ENCODE measurements at regions not wholly inside any gene's neighbourhood (a gene's known extent, or its start where the extent isn't known, plus 50 kb on each side); places are given as distances from the start of the nearest gene placed in this dataset.

DNA sequence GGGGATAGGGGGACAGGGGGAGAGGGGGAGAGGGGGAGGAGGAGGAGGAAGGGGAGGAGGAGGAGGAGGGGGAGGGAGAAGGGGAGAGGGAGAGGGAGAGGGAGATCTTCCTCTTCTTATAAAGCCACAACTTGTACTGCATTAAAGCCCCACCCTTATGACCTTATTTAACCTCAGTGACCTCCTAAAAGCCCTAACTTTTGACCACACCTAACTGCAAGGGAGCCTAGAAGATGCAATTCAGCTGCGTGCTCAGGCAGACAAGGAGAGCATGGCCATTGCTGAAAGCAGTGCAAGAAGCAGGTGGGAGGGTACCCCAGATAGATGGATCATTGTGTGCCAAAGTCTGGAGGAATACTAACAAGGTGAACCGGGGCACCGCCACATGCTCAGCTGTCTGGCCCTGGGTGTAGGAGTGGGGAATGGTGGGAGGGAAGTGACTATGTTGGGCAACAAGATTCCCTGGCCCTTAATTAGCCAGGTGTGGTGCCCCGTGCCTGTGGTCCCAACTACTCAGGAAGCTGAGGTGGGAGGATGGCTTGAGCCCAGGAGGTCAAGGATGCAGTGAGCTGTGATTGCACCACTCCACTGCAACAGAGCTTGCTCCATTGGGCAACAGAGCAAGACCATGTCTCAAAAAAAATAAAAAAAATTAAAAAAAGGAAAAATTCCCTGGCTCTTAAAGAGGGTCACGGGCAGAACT, 125.4 kb upstream of the BOD1 start:
- H4K20me1 ChIP-seq (ENCODE audit: insufficient read depth, low read length), result no peaks in the 10 kb centered on the region
- no peak overlapping the region for H3K27ac ChIP-seq (ENCODE audit: extremely low read length, insufficient read depth, low read length)
- no peaks in the 10 kb centered on the region for H3K79me2 ChIP-seq (ENCODE audit: insufficient read depth, low read length)
- no peaks in the 10 kb centered on the region for H3K9me3 ChIP-seq (ENCODE audit: low read length)
- H3K27me3 ChIP-seq (ENCODE audit: control insufficient read depth in 1 of 2, insufficient read depth in 2 of 2, low read length in 2 of 2), result no peaks in the 10 kb centered on the region
- TF ChIP-seq, protein P1, sequence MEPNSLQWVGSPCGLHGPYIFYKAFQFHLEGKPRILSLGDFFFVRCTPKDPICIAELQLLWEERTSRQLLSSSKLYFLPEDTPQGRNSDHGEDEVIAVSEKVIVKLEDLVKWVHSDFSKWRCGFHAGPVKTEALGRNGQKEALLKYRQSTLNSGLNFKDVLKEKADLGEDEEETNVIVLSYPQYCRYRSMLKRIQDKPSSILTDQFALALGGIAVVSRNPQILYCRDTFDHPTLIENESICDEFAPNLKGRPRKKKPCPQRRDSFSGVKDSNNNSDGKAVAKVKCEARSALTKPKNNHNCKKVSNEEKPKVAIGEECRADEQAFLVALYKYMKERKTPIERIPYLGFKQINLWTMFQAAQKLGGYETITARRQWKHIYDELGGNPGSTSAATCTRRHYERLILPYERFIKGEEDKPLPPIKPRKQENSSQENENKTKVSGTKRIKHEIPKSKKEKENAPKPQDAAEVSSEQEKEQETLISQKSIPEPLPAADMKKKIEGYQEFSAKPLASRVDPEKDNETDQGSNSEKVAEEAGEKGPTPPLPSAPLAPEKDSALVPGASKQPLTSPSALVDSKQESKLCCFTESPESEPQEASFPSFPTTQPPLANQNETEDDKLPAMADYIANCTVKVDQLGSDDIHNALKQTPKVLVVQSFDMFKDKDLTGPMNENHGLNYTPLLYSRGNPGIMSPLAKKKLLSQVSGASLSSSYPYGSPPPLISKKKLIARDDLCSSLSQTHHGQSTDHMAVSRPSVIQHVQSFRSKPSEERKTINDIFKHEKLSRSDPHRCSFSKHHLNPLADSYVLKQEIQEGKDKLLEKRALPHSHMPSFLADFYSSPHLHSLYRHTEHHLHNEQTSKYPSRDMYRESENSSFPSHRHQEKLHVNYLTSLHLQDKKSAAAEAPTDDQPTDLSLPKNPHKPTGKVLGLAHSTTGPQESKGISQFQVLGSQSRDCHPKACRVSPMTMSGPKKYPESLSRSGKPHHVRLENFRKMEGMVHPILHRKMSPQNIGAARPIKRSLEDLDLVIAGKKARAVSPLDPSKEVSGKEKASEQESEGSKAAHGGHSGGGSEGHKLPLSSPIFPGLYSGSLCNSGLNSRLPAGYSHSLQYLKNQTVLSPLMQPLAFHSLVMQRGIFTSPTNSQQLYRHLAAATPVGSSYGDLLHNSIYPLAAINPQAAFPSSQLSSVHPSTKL (CRISPR knock-in tag; IDR thresholded peaks at IDR 0.05), result peak; percentile 30; the same call in 1 of the 2 replicates
- TF ChIP-seq RARA (CRISPR knock-in tag; IDR thresholded peaks at IDR 0.05) (0 out of 2 replicates have a peak, but pooled peaks have one; percentile 41), NR2C2 (CRISPR knock-in tag; IDR thresholded peaks at IDR 0.05; ENCODE audit: borderline replicate concordance) (peak; percentile 47; the same call in 1 of the 2 replicates), PCBP2 (optimal IDR thresholded peaks at IDR 0.05; ENCODE audit: low read depth, low read length, poor library complexity, severe bottlenecking) (peak; percentile 71), NR2F6 (IDR thresholded peaks at IDR 0.05) (peak; percentile 41; the same call in 1 of the 2 replicates), NR2F6 (CRISPR knock-in tag; IDR thresholded peaks at IDR 0.05) (peak; percentile 68; the same call in 1 of the 2 replicates), ZNF430 (CRISPR knock-in tag; IDR thresholded peaks at IDR 0.05) (no peak), HNF4A (CRISPR knock-in tag; IDR thresholded peaks at IDR 0.05) (peak; percentile 54), SALL1 (CRISPR knock-in tag; IDR thresholded peaks at IDR 0.05) (peak; percentile 30; the same call in 1 of the 2 replicates), HNRNPK (IDR thresholded peaks at IDR 0.05; ENCODE audit: low read depth, low read length, poor library complexity, severe bottlenecking) (peak; percentile 45), NR2F1 (CRISPR knock-in tag; IDR thresholded peaks at IDR 0.05) (0 out of 4 replicates have a peak, but pooled peaks of 1 of the 2 experiments have one; percentile 29), GATAD2A (CRISPR knock-in tag; IDR thresholded peaks at IDR 0.05) (0 out of 2 replicates have a peak, but pooled peaks have one; percentile 37), ZBTB3 (CRISPR knock-in tag; IDR thresholded peaks at IDR 0.05; ENCODE audit: borderline replicate concordance, low read depth) (0 out of 2 replicates have a peak, but pooled peaks have one; percentile 38), CEBPB (IDR thresholded peaks at IDR 0.05; ENCODE audit: borderline replicate concordance, low read depth, low read length) (peak; percentile 84), CEBPG (CRISPR knock-in tag; IDR thresholded peaks at IDR 0.05) (peak; percentile 79)
- TF ChIP-seq, protein P2, sequence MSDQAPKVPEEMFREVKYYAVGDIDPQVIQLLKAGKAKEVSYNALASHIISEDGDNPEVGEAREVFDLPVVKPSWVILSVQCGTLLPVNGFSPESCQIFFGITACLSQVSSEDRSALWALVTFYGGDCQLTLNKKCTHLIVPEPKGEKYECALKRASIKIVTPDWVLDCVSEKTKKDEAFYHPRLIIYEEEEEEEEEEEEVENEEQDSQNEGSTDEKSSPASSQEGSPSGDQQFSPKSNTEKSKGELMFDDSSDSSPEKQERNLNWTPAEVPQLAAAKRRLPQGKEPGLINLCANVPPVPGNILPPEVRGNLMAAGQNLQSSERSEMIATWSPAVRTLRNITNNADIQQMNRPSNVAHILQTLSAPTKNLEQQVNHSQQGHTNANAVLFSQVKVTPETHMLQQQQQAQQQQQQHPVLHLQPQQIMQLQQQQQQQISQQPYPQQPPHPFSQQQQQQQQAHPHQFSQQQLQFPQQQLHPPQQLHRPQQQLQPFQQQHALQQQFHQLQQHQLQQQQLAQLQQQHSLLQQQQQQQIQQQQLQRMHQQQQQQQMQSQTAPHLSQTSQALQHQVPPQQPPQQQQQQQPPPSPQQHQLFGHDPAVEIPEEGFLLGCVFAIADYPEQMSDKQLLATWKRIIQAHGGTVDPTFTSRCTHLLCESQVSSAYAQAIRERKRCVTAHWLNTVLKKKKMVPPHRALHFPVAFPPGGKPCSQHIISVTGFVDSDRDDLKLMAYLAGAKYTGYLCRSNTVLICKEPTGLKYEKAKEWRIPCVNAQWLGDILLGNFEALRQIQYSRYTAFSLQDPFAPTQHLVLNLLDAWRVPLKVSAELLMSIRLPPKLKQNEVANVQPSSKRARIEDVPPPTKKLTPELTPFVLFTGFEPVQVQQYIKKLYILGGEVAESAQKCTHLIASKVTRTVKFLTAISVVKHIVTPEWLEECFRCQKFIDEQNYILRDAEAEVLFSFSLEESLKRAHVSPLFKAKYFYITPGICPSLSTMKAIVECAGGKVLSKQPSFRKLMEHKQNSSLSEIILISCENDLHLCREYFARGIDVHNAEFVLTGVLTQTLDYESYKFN (CRISPR knock-in tag; conservative IDR thresholded peaks at IDR 0.05), result no peak
- TF ChIP-seq, protein P3, sequence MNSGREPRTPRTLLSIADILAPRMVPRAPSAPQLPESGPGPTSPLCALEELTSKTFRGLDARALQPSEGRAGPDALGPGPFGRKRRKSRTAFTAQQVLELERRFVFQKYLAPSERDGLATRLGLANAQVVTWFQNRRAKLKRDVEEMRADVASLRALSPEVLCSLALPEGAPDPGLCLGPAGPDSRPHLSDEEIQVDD (CRISPR knock-in tag; IDR thresholded peaks at IDR 0.05; ENCODE audit: borderline replicate concordance), result no peak
- in situ Hi-C loops (cut with HindIII; ENCODE audit: extremely low pct_ligation_motif_present, low pct_unique_long_range_greater_than_20kb), result no loop called here
- 77% methylated on average over 5 of the region's 5 CpGs for WGBS (ENCODE audit: low lambda C conversion rate)
- H3K4me3 ChIP-seq (replicated peaks in 1 of 3; ENCODE audit: insufficient read depth in 1 of 3, low read depth in 2 of 3, low read length in 3 of 3), result no peak overlapping the region
- no peaks in the 10 kb centered on the region for H3K36me3 ChIP-seq (replicated peaks in 1 of 2; ENCODE audit: control insufficient read depth in 1 of 2, insufficient read depth in 2 of 2, low read length in 2 of 2)
- ATAC-seq (no peak), FAIRE-seq (peak; percentile 37), DNase-seq (ENCODE audit: low spot score) (no peak)
- no peak overlapping the region for H3K9ac ChIP-seq (ENCODE audit: insufficient read depth, low read depth, low read length)
- no peak overlapping the region for H3K4me2 ChIP-seq (ENCODE audit: low read depth, low read length)
- H3K4me1 ChIP-seq (ENCODE audit: insufficient read depth, low read length), result peaks cover 69% of the 10 kb centered on the region
- CTCF ChIA-PET (ENCODE audit: low intra/inter-chr PET ratio, low total read pairs), result no interaction called here
- H2AFZ ChIP-seq (ENCODE audit: low read length), result no peak overlapping the region
- intact Hi-C loops (cut with micrococcal nuclease; ENCODE audit: unreplicated experiment), result no loop called here
- POLR2A ChIA-PET, result interaction anchor here (0.6 kb wide), 1 partner anchor 71 kb away, joined by 3 read pairs; no protein-coding TSS in a partner anchor
- BruUV-seq (replicated peaks), result no TSS peak

Measured in HepG2 (cell line).